ENCODE measurements at regions not wholly inside any gene's neighbourhood (a gene's known extent, or its start where the extent isn't known, plus 50 kb on each side); places are given as distances from the start of the nearest gene placed in this dataset.

DNA sequence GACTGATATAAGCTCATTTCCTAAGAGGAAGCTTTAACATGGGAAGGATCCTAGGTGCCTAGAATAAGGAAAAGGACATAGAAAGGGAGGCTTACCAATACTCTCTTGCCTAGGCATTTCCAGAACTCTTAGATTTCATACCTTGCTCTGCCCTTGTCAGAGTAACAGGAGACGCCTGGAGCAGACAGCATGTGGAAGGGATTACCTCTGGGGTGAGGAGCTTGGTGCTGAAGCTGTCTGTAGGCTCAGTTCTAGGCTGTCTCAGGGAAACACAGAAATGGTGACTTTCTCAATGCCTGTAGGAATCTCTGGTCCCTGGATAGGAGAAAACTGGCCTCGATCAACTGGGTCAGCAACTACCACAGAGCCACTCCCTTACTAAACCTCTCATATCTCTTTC lies 150.0 kb downstream of the SLC4A3 start:
- Histone ChIP-seq H3K36me3 (replicated peaks) (no peaks in the 10 kb centered on the region), H3K27ac (no peak overlapping the region), H3K4me3 (ENCODE audit: low read depth, low read length) (no peak overlapping the region), H3K27me3 (replicated peaks) (no peaks in the 10 kb centered on the region)
- TF ChIP-seq, protein P1, sequence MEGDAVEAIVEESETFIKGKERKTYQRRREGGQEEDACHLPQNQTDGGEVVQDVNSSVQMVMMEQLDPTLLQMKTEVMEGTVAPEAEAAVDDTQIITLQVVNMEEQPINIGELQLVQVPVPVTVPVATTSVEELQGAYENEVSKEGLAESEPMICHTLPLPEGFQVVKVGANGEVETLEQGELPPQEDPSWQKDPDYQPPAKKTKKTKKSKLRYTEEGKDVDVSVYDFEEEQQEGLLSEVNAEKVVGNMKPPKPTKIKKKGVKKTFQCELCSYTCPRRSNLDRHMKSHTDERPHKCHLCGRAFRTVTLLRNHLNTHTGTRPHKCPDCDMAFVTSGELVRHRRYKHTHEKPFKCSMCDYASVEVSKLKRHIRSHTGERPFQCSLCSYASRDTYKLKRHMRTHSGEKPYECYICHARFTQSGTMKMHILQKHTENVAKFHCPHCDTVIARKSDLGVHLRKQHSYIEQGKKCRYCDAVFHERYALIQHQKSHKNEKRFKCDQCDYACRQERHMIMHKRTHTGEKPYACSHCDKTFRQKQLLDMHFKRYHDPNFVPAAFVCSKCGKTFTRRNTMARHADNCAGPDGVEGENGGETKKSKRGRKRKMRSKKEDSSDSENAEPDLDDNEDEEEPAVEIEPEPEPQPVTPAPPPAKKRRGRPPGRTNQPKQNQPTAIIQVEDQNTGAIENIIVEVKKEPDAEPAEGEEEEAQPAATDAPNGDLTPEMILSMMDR (IDR thresholded peaks at IDR 0.05; ENCODE audit: low read depth, low read length, missing control alignments), result no peak
- DNase-seq, result no peak
- in situ Hi-C loops (cut with HindIII; ENCODE audit: low pct_ligation_motif_present, low sequenced_read_pairs), result no loop called here

DNA sequence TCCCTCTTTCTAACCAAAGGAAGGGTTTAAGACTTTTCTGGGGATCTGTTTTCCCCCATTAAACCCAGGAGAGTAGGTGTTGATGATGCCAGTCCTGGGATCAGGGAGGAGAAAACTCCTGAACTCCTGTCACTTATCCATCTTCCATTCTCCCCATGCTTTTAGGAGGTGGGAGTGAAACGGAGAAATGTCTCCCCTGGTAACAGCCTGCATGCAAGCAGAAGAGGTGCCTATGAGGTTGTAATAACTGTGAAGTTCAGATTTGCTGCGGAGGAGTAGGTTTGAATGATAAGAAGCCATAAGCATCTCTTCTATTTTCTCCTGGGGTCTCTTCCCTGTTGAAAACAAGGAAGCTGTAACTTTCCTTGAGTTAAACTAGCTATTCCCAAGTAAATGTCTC lies 150.8 kb downstream of the SLC4A3 start:
- no peak overlapping the region for H3K27ac ChIP-seq
- no peak for DNase-seq
- in situ Hi-C loops (cut with HindIII; ENCODE audit: low pct_ligation_motif_present, low sequenced_read_pairs), result no loop called here

DNA sequence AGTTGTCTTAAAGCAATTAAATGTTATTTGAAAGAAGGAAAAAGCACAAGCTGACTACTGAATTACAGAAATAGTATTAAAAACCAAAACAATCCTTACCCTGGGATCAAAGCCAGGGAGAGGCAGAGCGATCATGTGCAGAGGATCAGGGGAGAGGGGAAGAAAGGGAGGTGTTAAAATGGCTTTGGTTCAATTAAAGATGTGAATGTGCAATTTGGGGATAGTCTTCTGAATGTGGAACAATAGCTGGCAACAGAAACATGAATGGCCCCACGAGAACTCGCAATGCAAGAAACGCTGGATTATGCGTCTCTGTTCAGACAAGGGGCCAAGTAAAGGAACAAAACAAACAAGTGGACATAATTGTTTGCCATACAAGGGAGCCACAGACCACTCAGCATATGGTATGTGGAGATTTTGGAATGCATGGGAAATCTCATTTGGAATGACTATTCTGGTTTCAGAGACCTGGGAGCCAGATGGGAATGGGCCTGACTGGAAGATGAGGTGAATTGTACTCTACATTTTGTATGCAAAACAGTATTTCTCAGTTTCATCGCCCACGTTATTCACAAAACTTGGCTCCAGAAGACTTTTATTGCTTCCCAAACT lies 155.4 kb downstream of the SLC4A3 start:
- Histone ChIP-seq H3K4me3 (ENCODE audit: low read depth, low read length) (no peak overlapping the region), H3K27ac (no peak overlapping the region), H3K36me3 (replicated peaks) (no peaks in the 10 kb centered on the region), H3K27me3 (replicated peaks) (no peaks in the 10 kb centered on the region)
- TF ChIP-seq, protein P1 (IDR thresholded peaks at IDR 0.05; ENCODE audit: low read depth, low read length, missing control alignments), result no peak
- no peak for DNase-seq
- in situ Hi-C loops (cut with HindIII; ENCODE audit: low pct_ligation_motif_present, low sequenced_read_pairs), result no loop called here

More for the DNA sequence above, 150.8 kb downstream of the SLC4A3 start:
- Histone ChIP-seq H3K27me3 (replicated peaks) (no peaks in the 10 kb centered on the region), H3K4me3 (ENCODE audit: low read depth, low read length) (no peak overlapping the region), H3K36me3 (replicated peaks) (no peaks in the 10 kb centered on the region)
- TF ChIP-seq, protein P1 (IDR thresholded peaks at IDR 0.05; ENCODE audit: low read depth, low read length, missing control alignments), result no peak

DNA sequence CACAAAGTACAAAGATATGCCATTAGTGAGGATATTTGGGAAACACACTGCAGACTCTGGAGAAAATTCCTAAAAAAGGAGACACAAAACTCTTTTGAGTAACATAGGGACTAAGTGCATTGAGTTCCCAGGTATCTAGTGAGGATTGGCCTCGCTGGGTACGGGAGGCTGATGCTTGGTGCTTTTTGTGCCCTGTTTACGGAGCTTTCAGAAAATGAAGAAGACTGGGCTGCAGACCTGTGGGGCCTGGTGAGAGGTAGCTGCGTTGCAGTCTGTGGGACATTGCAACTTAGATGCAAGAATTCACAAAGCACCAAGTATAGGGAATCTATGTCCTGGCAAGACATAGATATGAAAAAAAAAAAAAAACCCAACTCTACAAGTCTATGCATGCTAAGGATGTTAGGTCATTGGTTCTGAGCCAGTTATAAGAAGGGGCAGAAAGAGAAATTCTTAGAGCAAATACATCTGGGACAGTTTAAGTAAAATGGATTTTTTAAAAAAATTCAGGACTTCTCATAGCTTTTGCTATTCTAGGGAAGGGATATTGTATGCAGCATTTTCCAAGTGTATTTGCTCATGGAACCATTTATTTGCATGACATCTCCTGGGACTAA lies 156.0 kb downstream of the SLC4A3 start:
- Histone ChIP-seq H3K27ac (no peak overlapping the region), H3K36me3 (replicated peaks) (no peaks in the 10 kb centered on the region), H3K27me3 (replicated peaks) (no peaks in the 10 kb centered on the region), H3K4me3 (ENCODE audit: low read depth, low read length) (no peak overlapping the region)
- TF ChIP-seq, protein P1 (IDR thresholded peaks at IDR 0.05; ENCODE audit: low read depth, low read length, missing control alignments), result no peak
- in situ Hi-C loops (cut with HindIII; ENCODE audit: low pct_ligation_motif_present, low sequenced_read_pairs), result no loop called here
- DNase-seq, result no peak

DNA sequence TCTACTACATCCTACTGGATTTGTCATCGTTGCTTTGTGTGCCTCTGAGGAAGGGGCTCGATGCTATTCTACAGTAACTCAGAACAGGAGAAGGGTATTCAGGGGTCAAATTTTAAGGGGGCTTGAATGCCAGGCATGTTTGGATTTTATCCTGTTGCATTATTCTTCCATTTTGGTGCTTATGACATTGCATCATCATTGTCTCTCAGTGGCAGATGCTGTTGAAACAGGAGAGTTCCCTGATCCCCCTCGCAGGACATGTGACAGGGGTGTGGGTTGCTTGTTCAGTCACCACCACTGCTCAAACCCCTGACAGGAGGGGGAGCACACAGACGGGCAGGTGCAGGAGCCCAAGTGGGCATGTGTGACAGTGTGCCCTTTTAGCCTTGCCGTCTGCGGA lies 156.7 kb downstream of the SLC4A3 start:
- TF ChIP-seq, protein P1 (IDR thresholded peaks at IDR 0.05; ENCODE audit: low read depth, low read length, missing control alignments), result no peak
- Histone ChIP-seq H3K27ac (no peak overlapping the region), H3K4me3 (ENCODE audit: low read depth, low read length) (no peak overlapping the region), H3K27me3 (replicated peaks) (no peaks in the 10 kb centered on the region), H3K36me3 (replicated peaks) (no peaks in the 10 kb centered on the region)
- in situ Hi-C loops (cut with HindIII; ENCODE audit: low pct_ligation_motif_present, low sequenced_read_pairs), result no loop called here
- no peak for DNase-seq

DNA sequence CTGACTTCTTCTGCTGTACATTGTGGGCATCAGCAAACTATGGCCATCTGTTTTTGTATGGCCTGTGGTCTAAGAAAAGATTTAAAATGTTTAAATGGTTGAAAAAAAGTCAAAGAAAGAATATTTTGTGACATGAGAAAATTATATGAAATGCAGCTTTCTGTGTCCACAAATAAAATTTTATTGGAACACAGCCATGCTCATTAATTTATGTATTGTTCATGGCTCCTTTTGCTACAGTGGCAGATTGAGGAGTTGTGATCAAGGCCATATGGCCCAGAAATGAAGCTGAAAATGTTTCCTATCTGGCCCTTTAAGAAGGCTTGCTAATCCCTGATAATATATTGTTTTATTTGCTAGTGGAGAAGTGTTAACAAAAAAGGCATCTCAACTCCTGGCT lies 162.0 kb downstream of the SLC4A3 start:
- in situ Hi-C loops (cut with HindIII; ENCODE audit: low pct_ligation_motif_present, low sequenced_read_pairs), result no loop called here
- TF ChIP-seq, protein P1 (IDR thresholded peaks at IDR 0.05; ENCODE audit: low read depth, low read length, missing control alignments), result no peak
- Histone ChIP-seq H3K4me3 (ENCODE audit: low read depth, low read length) (no peak overlapping the region), H3K36me3 (replicated peaks) (no peaks in the 10 kb centered on the region), H3K27ac (no peak overlapping the region), H3K27me3 (replicated peaks) (no peaks in the 10 kb centered on the region)
- DNase-seq, result no peak
